ENCODE measurements at regions not wholly inside any gene's neighbourhood (a gene's known extent, or its start where the extent isn't known, plus 50 kb on each side); places are given as distances from the start of the nearest gene placed in this dataset.

DNA sequence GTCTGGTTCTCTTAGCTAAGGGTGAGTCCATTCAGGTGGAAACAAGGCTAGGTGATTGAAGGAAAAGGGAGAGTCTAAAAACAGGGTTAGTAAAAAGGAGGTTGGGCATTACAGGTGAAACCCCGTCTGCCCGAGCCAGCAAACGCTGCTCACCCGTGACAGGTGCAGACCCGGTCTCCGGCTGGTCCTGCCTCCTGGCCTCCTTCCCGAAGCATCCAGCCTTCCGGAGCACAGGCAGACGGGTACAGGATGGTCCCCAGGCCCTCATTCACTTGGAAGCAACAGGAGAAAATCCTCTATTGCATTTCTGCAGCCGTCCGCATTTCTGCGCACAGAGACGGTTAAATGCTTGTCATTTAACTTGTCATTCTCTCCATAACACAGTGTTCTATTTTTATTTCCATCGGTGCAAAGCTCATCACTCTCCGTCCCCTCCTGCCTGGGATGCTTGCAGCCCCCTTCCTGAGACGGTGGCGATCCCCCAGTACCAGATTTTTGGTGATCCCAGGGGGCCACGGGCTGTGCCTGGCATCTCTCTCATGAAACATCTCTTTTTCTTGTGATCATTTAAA is 90.8 kb upstream of the PPP2R3B start:
- TF ChIP-seq, protein P1, sequence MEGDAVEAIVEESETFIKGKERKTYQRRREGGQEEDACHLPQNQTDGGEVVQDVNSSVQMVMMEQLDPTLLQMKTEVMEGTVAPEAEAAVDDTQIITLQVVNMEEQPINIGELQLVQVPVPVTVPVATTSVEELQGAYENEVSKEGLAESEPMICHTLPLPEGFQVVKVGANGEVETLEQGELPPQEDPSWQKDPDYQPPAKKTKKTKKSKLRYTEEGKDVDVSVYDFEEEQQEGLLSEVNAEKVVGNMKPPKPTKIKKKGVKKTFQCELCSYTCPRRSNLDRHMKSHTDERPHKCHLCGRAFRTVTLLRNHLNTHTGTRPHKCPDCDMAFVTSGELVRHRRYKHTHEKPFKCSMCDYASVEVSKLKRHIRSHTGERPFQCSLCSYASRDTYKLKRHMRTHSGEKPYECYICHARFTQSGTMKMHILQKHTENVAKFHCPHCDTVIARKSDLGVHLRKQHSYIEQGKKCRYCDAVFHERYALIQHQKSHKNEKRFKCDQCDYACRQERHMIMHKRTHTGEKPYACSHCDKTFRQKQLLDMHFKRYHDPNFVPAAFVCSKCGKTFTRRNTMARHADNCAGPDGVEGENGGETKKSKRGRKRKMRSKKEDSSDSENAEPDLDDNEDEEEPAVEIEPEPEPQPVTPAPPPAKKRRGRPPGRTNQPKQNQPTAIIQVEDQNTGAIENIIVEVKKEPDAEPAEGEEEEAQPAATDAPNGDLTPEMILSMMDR (conservative IDR thresholded peaks at IDR 0.05), result no peak
- H3K27ac ChIP-seq, result no peak overlapping the region

- TF ChIP-seq, protein P1 (conservative IDR thresholded peaks at IDR 0.05), result no peak
These were observed 92.7 kb upstream of the PPP2R3B start for GRCh38 chrX:479273-479981.

GRCh38 chrX:480861-481417 is 94.2 kb upstream of the PPP2R3B start:
- H3K27ac ChIP-seq, result no peak overlapping the region
- TF ChIP-seq, protein P1 (conservative IDR thresholded peaks at IDR 0.05), result no peak

More at GRCh38 chrX:479273-479981, 92.7 kb upstream of the PPP2R3B start:
- H3K27ac ChIP-seq, result no peak overlapping the region

DNA sequence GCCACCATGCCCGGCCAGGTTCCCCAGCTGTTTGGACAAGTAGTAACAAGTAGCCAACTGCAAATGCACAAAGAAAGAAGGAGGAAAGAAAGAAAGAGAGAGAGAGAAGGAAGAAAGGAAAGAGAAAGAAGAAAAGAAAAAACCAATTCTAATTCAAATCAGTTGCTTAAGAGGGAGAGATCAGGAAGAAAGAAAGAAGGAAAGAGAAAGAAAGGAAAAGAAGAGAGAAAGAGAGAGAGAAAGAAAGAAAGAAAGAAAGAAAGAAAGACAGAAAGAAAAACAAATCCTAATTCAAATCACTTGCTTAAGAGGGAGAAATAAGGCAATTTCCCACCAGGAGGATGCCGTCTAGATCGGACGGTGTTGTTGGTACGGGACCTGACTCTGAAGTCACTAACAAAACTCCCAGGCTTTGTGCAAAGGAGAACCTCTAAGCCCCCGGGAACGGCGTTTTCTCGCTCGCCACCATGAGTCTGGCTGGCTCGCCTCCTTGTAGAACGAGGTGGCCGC is 95.5 kb upstream of the PPP2R3B start:
- TF ChIP-seq, protein P1 (conservative IDR thresholded peaks at IDR 0.05), result no peak

GRCh38 chrX:482702-483203 is 96.0 kb upstream of the PPP2R3B start:
- H3K27ac ChIP-seq, result no peak overlapping the region
- TF ChIP-seq, protein P1 (conservative IDR thresholded peaks at IDR 0.05), result no peak

More for the DNA sequence above, 95.5 kb upstream of the PPP2R3B start:
- H3K27ac ChIP-seq, result no peak overlapping the region

DNA sequence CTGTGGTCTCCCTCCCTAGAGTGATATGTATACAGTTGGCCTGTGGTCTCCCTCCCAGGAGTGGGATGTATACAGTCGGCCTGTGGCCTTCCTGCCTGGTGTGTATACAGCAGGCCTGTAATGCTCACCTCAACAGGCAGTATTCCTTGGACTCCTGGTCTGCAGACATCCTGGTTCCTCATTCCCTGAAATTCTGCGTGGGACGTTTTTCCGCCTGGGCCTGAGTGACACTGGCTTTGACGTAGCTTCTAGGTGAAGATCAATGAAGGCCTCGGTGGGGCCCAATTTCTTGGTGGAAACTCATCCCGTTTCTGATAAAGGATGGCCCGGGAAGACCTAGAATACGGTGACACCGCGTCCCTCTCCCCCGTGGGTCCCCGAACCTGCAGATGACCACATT is 98.7 kb upstream of the PPP2R3B start:
- no peak overlapping the region for H3K27ac ChIP-seq
- TF ChIP-seq, protein P1 (conservative IDR thresholded peaks at IDR 0.05), result no peak

DNA sequence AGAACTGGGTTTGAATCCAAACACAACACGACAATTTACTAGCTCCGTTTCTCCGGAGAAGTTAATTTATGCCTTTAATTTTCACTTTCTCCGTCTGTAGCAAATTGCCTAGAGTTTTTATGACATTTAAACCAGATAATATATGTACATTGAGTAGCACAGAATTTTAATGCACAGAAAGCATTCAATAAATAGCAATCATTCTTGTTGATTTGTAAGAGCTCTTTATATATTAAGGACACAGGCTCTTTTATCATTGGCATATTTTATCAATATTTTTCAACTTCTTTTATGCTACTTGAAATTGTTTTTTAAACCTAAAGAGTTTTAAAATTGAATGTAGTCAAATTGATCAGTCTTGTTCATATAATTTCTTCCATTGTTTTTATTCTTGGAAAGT is 99.6 kb upstream of the PPP2R3B start:
- TF ChIP-seq, protein P1 (conservative IDR thresholded peaks at IDR 0.05), result no peak
- H3K27ac ChIP-seq, result no peak overlapping the region
